ENCODE measurements at regions not wholly inside any gene's neighbourhood (a gene's known extent, or its start where the extent isn't known, plus 50 kb on each side); places are given as distances from the start of the nearest gene placed in this dataset.

- no peak for DNase-seq (ENCODE audit: low spot score)
- TF ChIP-seq, protein P1, sequence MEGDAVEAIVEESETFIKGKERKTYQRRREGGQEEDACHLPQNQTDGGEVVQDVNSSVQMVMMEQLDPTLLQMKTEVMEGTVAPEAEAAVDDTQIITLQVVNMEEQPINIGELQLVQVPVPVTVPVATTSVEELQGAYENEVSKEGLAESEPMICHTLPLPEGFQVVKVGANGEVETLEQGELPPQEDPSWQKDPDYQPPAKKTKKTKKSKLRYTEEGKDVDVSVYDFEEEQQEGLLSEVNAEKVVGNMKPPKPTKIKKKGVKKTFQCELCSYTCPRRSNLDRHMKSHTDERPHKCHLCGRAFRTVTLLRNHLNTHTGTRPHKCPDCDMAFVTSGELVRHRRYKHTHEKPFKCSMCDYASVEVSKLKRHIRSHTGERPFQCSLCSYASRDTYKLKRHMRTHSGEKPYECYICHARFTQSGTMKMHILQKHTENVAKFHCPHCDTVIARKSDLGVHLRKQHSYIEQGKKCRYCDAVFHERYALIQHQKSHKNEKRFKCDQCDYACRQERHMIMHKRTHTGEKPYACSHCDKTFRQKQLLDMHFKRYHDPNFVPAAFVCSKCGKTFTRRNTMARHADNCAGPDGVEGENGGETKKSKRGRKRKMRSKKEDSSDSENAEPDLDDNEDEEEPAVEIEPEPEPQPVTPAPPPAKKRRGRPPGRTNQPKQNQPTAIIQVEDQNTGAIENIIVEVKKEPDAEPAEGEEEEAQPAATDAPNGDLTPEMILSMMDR (IDR thresholded peaks at IDR 0.05; ENCODE audit: extremely low read depth, missing control alignments): no peak
Measured at GRCh38 chr1:213679153-213679552, 308.6 kb upstream of the PROX1 start.

DNA sequence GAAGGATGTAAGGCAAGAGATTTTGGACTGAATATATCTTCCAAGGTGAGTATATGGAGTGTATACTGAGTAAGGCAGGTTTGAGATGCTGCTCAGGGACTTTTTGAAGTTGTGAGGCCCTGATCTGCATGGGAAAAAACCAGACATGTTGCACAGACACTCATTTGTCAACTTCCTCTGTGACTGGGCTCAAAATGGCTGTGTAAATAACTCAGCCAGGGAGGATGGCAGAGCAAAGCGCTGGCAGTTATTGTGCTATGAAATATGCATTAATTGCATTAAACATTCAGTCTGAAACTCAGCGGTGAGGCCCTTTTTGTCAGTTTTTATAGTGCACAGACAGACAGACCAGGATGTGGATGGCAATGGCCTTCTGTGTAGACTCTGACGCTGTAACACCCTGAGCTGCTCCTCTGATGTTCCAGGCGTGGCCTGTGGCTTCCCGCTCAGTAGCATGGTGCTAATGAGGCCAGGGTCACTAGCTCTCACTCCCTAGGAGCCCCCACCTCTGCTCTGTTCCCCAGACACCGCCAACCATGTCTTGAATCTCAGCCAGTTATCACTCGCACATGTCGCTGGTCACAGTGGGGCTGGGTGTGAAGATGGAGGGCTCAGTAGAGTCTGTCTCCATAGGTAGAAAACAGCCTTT lies 307.0 kb upstream of the PROX1 start:
- no peak for DNase-seq (ENCODE audit: low spot score)

DNA sequence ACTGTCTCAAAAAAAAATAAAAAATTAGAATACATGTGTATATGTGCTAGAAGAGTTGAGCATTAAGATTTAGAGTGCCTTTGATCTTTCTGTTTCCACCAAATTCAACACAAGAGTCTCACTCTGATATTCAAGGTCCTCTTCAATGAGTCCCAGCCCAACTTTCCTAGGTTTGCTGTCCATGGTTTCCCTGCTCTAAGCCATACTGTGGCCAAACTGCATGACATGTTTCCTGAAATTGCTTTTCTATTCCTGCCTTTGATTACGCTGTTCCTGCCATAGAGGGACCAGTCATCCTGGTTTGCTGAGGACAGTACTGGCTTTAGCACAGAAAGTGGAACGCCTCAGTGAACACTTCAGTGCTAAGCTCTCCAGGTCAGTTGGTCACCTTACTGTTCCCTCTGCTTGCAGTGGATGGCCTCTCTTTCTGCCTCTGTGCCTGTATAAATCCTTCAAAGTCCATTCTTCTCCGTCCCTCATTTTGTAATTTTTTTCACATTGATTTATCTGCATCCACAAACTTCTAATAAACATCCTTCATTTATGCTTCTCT lies 305.9 kb upstream of the PROX1 start:
- TF ChIP-seq, protein P1 (IDR thresholded peaks at IDR 0.05; ENCODE audit: extremely low read depth, missing control alignments): no peak

More for the DNA sequence above, 307.0 kb upstream of the PROX1 start:
- TF ChIP-seq, protein P1 (IDR thresholded peaks at IDR 0.05; ENCODE audit: extremely low read depth, missing control alignments): no peak

GRCh38 chr1:213683529-213683928 lies 304.2 kb upstream of the PROX1 start:
- TF ChIP-seq, protein P1 (IDR thresholded peaks at IDR 0.05; ENCODE audit: extremely low read depth, missing control alignments): no peak

More for the DNA sequence above, 305.9 kb upstream of the PROX1 start:
- no peak for DNase-seq (ENCODE audit: low spot score)

GRCh38 chr1:213684454-213684853 lies 303.3 kb upstream of the PROX1 start:
- no peak for DNase-seq (ENCODE audit: low spot score)
- TF ChIP-seq, protein P1 (IDR thresholded peaks at IDR 0.05; ENCODE audit: extremely low read depth, missing control alignments): no peak

More at GRCh38 chr1:213683529-213683928, 304.2 kb upstream of the PROX1 start:
- no peak for DNase-seq (ENCODE audit: low spot score)

DNA sequence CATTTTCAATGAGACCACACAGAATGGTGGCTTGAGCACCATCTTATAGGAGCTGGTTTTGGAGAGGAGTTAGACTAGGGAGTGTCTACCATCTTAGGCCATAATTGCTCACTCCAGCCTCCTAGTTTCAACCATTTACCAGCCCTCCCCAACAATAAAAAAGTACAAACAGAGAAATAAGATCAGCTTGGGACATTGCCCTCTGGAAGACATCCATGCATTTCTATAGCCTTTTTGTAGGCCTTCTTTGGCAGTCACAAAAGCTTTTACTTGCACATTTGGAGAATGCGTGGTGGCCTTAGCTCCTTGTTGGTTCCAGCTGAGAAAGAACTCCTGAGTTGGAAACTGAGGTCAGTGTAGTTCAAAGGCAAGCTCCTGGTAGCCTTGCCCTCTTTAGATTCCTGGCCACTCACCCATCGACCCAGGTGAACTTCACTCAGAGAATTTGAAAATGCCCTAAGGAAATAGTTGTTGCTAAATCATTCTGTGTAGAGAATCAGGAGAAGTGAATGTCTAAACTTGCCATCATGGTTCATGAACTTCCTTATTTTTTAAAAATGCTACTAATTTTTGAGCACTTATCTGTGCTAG lies 301.7 kb upstream of the PROX1 start:
- TF ChIP-seq, protein P1 (IDR thresholded peaks at IDR 0.05; ENCODE audit: extremely low read depth, missing control alignments): no peak
- no peak for DNase-seq (ENCODE audit: low spot score)

- TF ChIP-seq, protein P1 (IDR thresholded peaks at IDR 0.05; ENCODE audit: extremely low read depth, missing control alignments): no peak
Measured at GRCh38 chr1:213686983-213687382, 300.8 kb upstream of the PROX1 start.

More at GRCh38 chr1:213686983-213687382, 300.8 kb upstream of the PROX1 start:
- no peak for DNase-seq (ENCODE audit: low spot score)
